CD4-positive, alpha-beta T cell (primary cell): ENCODE measurements at regions not wholly inside any gene's neighbourhood (a gene's known extent, or its start where the extent isn't known, plus 50 kb on each side); places are given as distances from the start of the nearest gene placed in this dataset.

Experiments used
- ATAC-seq: fragments of 200-7000 bp; cut with Tn5 transposase; one replicate; pipeline ENCODE4 v1.10.0; 2022; ENCODE audit warnings: mild to moderate bottlenecking; ENCODE audit not compliant: poor library complexity
- CTCF ChIA-PET: fragments of 350-600 bp; sonication (Branson Sonifier 250); formaldehyde crosslinking; loops from one replicate; lab custom pipeline; 2021; ENCODE audit warnings: antibody characterized with exemption, inconsistent platforms; lab: Charles Lee
- POLR2A ChIA-PET: fragments of 350-600 bp; sonication (Branson Sonifier 250); formaldehyde crosslinking; loops from one replicate; lab custom pipeline; 2021; ENCODE audit warnings: antibody characterized with exemption, inconsistent platforms; lab: Charles Lee
- DNase-seq, 14 experiments: peaks; one replicate each; pipeline ENCODE4 v3.0.0-alpha.2; 2013 to 2020; ENCODE audit warnings: mixed read lengths in 2 of 14
- H3K27ac ChIP-seq, 2 donors: one replicate each; pipeline versions ENCODE4 v1.5.1 to v1.7.0; 2013; ENCODE audit warnings: low read length in 2 of 2, low read depth in 1 of 2, mild to moderate bottlenecking in 1 of 2
- H3K27me3 ChIP-seq, 2 experiments: 1 replicate in 1 of 2; 2 replicates in 1 of 2; pipeline versions ENCODE4 v1.6.1 to v1.7.0; 2013; ENCODE audit warnings: low read length in 2 of 2, control low read depth in 1 of 2, mild to moderate bottlenecking in 1 of 2, moderate library complexity in 1 of 2; ENCODE audit not compliant: insufficient read depth in 2 of 2, control insufficient read depth in 1 of 2
- H3K36me3 ChIP-seq: one replicate; pipeline ENCODE4 v1.6.1; 2013; ENCODE audit warnings: low read length, control low read depth; ENCODE audit not compliant: insufficient read depth
- H3K4me1 ChIP-seq: one replicate; pipeline ENCODE4 v1.6.1; 2013; ENCODE audit warnings: low read length, control low read depth; ENCODE audit not compliant: insufficient read depth
- H3K4me3 ChIP-seq: one replicate; pipeline ENCODE4 v1.5.1; 2013; ENCODE audit warnings: mild to moderate bottlenecking, low read length, moderate library complexity
- H3K9me3 ChIP-seq, 2 experiments: 1 replicate in 1 of 2; 2 replicates in 1 of 2; pipeline versions ENCODE4 v1.6.1 to v1.7.0; 2013; ENCODE audit warnings: low read length in 2 of 2, mild to moderate bottlenecking in 2 of 2, control low read depth in 1 of 2, moderate library complexity in 1 of 2; ENCODE audit not compliant: control insufficient read depth in 1 of 2, insufficient read depth in 1 of 2
- H3K27ac Mint-ChIP-seq: one replicate; pipeline ENCODE4 v1.8.0; 2020; ENCODE audit warnings: mixed read lengths
- H3K27me3 Mint-ChIP-seq: one replicate; pipeline ENCODE4 v1.8.0; 2021; ENCODE audit warnings: mixed read lengths
- H3K36me3 Mint-ChIP-seq: one replicate; pipeline ENCODE4 v1.8.0; 2021; ENCODE audit warnings: low read depth, mixed read lengths
- H3K4me1 Mint-ChIP-seq: one replicate; pipeline ENCODE4 v1.8.0; 2021; ENCODE audit warnings: low read depth, mixed read lengths
- H3K4me3 Mint-ChIP-seq: one replicate; pipeline ENCODE4 v1.8.0; 2020; ENCODE audit warnings: mild to moderate bottlenecking, mixed read lengths
- H3K9me3 Mint-ChIP-seq: one replicate; pipeline ENCODE4 v1.8.0; 2020; ENCODE audit warnings: mixed read lengths
- CTCF ChIP-seq: fragments of 200-600 bp; IDR thresholded peaks from one replicate; pipeline ENCODE4 v1.8.0; 2022; ENCODE audit warnings: antibody characterized with exemption, mild to moderate bottlenecking
- intact Hi-C, 2 experiments: fragments of 100-400 bp; cut with DNase I in 1 of 2; cut with micrococcal nuclease in 1 of 2; formaldehyde crosslinking; loops; one replicate each; pipeline versions ENCODE4 v1.15.1 to v1.9.0; 2023 to 2025; cut with DNase I, micrococcal nuclease

GRCh38 chrX:128250621-128251020, 198.4 kb upstream of the ACTRT1 start:
- Mint-ChIP-seq H3K9me3 (no peaks in the 10 kb centered on the region), H3K27me3 (no peaks in the 10 kb centered on the region), H3K27ac (no peak overlapping the region), H3K36me3 (no peaks in the 10 kb centered on the region), H3K4me3 (no peak overlapping the region), H3K4me1 (no peaks in the 10 kb centered on the region)
- Histone ChIP-seq H3K36me3 (no peaks in the 10 kb centered on the region), H3K9me3 (no peaks in the 10 kb centered on the region), H3K27ac (no peak overlapping the region), H3K4me3 (no peak overlapping the region), H3K27me3 (no peaks in the 10 kb centered on the region), H3K4me1 (no peaks in the 10 kb centered on the region)
- no peak for TF ChIP-seq CTCF
- DNase-seq (no peak), ATAC-seq (no peak)
- ChIA-PET POLR2A (no interaction called here), CTCF (no interaction called here)
- intact Hi-C loops, result no loop called here

- Mint-ChIP-seq H3K9me3 (peaks cover 3% of the 10 kb centered on the region), H3K27me3 (no peaks in the 10 kb centered on the region), H3K4me3 (no peak overlapping the region), H3K36me3 (no peaks in the 10 kb centered on the region), H3K27ac (no peak overlapping the region), H3K4me1 (no peaks in the 10 kb centered on the region)
- H3K27ac ChIP-seq, result no peak overlapping the region
- intact Hi-C loops, result no loop called here
- no peaks in the 10 kb centered on the region for H3K9me3 ChIP-seq
- no peak for ATAC-seq
- POLR2A ChIA-PET, result no interaction called here
- no peaks in the 10 kb centered on the region for H3K36me3 ChIP-seq
- no peak for TF ChIP-seq CTCF
- H3K27me3 ChIP-seq, result no peaks in the 10 kb centered on the region
- CTCF ChIA-PET, result no interaction called here
- no peak overlapping the region for H3K4me3 ChIP-seq
- no peak for DNase-seq
- H3K4me1 ChIP-seq, result no peaks in the 10 kb centered on the region
These were observed 164.2 kb upstream of the ACTRT1 start for GRCh38 chrX:128216364-128216763.

GRCh38 chrX:128165884-128166408, 113.7 kb upstream of the ACTRT1 start:
- no peaks in the 10 kb centered on the region for H3K4me1 Mint-ChIP-seq
- Histone ChIP-seq H3K27ac (no peak overlapping the region), H3K36me3 (no peaks in the 10 kb centered on the region), H3K4me1 (no peaks in the 10 kb centered on the region), H3K4me3 (no peak overlapping the region), H3K9me3 (no peaks in the 10 kb centered on the region), H3K27me3 (no peaks in the 10 kb centered on the region)
- CTCF ChIA-PET, result no interaction called here
- no peak overlapping the region for H3K27ac Mint-ChIP-seq
- no peaks in the 10 kb centered on the region for H3K36me3 Mint-ChIP-seq
- TF ChIP-seq CTCF, result no peak
- POLR2A ChIA-PET, result no interaction called here
- DNase-seq (no peak), ATAC-seq (no peak)
- no peaks in the 10 kb centered on the region for H3K27me3 Mint-ChIP-seq
- intact Hi-C loops, result no loop called here
- no peaks in the 10 kb centered on the region for H3K9me3 Mint-ChIP-seq
- no peak overlapping the region for H3K4me3 Mint-ChIP-seq
